AG04450 (cell line): ENCODE measurements at regions not wholly inside any gene's neighbourhood (a gene's known extent, or its start where the extent isn't known, plus 50 kb on each side); places are given as distances from the start of the nearest gene placed in this dataset.

ENCODE experiments used
- CTCF ChIA-PET: fragments of 300-600, 350-600 bp; formaldehyde crosslinking; extraction: SDS; loops from one replicate; lab custom pipeline; 2022; ENCODE audit warnings: antibody characterized with exemption, inconsistent platforms; lab: Charles Lee
- POLR2A ChIA-PET: fragments of 350-600 bp; formaldehyde crosslinking; extraction: SDS; loops from one replicate; lab custom pipeline; 2021; ENCODE audit warnings: antibody characterized with exemption, inconsistent platforms; lab: Yijun Ruan, JAX
- DNase-seq: peaks from one replicate; pipeline ENCODE4 v3.0.0-alpha.2; 2011; ENCODE audit warnings: low read depth, low spot score
- H3K27ac ChIP-seq: one replicate; pipeline ENCODE4 v1.5.1; 2012; ENCODE audit warnings: low read depth, low read length, control low read depth
- H3K27me3 ChIP-seq: one replicate; pipeline ENCODE4 v1.6.0; 2012; ENCODE audit warnings: low read length; ENCODE audit not compliant: control insufficient read depth, insufficient read depth
- H3K4me3 ChIP-seq: 2 replicates; pipeline ENCODE4 v1.5.1; 2011; ENCODE audit warnings: mild to moderate bottlenecking, low read depth, low read length, control low read depth
- H3K9me3 ChIP-seq: 2 replicates; pipeline ENCODE4 v1.5.1; 2012; ENCODE audit warnings: low read length; ENCODE audit not compliant: control insufficient read depth, insufficient read depth
- TF ChIP-seq, protein P1 (sequence below): IDR thresholded peaks from 2 replicates; pipeline ENCODE4 v1.5.1; 2011; ENCODE audit warnings: low read depth, low read length, control low read depth, inconsistent platforms

DNA sequence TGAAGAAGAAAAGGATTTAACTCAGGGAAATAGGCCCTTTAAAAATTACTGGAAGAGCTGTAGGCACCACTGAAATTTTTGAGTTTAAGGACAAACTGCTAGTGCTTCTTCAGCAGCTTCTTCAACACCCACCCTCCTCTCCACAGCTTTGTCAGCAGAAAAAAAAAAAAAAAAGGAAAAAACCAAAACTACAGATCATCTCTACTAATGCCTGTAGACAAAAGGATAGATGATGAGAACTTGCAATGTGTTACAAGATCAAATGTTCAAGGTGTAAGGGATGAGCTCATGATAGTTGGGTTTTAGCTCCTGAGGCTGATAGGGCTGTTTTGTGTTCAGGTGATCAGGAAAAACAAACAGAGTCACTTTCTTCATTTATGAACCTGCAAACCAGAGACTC lies 55.2 kb upstream of the PREP start:
- no peak overlapping the region for H3K27ac ChIP-seq
- TF ChIP-seq, protein P1, sequence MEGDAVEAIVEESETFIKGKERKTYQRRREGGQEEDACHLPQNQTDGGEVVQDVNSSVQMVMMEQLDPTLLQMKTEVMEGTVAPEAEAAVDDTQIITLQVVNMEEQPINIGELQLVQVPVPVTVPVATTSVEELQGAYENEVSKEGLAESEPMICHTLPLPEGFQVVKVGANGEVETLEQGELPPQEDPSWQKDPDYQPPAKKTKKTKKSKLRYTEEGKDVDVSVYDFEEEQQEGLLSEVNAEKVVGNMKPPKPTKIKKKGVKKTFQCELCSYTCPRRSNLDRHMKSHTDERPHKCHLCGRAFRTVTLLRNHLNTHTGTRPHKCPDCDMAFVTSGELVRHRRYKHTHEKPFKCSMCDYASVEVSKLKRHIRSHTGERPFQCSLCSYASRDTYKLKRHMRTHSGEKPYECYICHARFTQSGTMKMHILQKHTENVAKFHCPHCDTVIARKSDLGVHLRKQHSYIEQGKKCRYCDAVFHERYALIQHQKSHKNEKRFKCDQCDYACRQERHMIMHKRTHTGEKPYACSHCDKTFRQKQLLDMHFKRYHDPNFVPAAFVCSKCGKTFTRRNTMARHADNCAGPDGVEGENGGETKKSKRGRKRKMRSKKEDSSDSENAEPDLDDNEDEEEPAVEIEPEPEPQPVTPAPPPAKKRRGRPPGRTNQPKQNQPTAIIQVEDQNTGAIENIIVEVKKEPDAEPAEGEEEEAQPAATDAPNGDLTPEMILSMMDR: no peak
- H3K9me3 ChIP-seq: peaks cover 5% of the 10 kb centered on the region; the same call in 1 of the 2 replicates
- no peak overlapping the region for H3K4me3 ChIP-seq
- CTCF ChIA-PET: interaction anchor here (0.6 to 1.1 kb wide), 4 partner anchors 26 to 343 kb away, joined by 3 to 6 read pairs (median 4); no protein-coding TSS in a partner anchor
- H3K27me3 ChIP-seq: no peaks in the 10 kb centered on the region
- POLR2A ChIA-PET: no interaction called here
- no peak for DNase-seq

DNA sequence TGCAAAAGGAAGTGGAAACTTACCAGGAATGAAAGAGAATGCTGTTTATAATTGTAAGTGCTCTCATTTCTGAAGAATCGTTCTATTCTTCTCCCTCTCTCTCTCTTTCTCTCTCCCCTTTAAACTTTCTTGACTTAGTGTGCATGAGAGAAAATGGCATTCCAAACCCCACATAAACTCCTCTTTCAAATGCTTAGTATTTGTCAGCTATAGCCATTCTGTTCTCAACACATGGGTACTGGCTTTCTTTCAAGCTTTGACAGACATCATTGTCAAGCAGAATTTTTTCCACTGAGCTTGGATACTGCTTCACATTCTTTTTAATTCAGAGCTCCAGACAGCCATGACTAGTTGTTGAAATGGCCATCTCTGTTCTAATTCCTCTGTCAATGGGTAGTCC lies 51.1 kb upstream of the PREP start:
- Histone ChIP-seq H3K9me3 (no peaks in the 10 kb centered on the region), H3K4me3 (no peak overlapping the region), H3K27me3 (no peaks in the 10 kb centered on the region), H3K27ac (no peak overlapping the region)
- POLR2A ChIA-PET: no interaction called here
- no peak for DNase-seq
- CTCF ChIA-PET: interaction anchor here (0.9 to 1.0 kb wide), 2 partner anchors 23 to 51 kb away, joined by 3 to 4 read pairs; partner anchors contain the start of gene PREP
- TF ChIP-seq, protein P1: no peak

DNA sequence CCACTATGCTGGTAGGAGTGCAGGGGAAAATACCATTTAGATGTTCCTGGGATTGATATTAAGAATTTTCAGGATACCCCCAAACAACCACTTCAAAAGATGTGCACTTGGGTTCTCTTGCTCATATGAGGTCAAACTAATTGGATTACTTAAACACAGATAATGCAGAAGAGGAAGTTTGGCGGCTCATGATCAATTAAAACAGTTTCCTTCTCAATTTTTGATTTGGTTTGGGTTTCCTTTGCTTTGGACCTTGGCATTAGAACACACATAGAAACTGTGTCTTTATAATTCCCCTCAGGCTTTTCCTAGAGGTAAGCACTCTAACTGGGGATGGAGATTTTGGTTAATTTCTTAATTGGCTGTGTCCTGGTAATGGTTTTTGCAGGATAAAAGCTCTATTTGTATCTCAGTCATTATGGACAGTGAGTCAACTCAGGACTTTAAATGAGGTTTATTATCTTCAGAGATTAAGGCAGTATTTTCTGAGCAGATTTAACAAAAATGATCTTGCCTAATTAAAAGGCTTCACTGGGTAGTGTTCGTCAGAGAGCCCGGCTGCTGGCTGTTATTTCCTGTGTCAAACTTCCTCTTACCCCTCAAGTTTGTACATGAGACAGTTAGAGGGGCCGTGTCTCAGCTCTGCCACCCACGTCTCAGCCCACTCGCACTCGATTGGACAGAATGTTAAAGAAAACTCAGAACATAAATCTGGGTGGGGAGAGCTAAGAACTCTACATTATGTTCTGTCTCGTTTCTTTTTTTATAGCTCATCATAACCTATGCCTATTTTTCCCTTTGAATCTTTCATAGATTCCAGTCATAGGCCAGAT lies 50.3 kb upstream of the PREP start:
- no peak for DNase-seq
- CTCF ChIA-PET: no interaction called here
- no peaks in the 10 kb centered on the region for H3K27me3 ChIP-seq
- H3K9me3 ChIP-seq: no peaks in the 10 kb centered on the region
- POLR2A ChIA-PET: no interaction called here
- H3K4me3 ChIP-seq: no peak overlapping the region
- no peak overlapping the region for H3K27ac ChIP-seq
- TF ChIP-seq, protein P1: no peak
